ENCODE measurements at regions not wholly inside any gene's neighbourhood (a gene's known extent, or its start where the extent isn't known, plus 50 kb on each side); places are given as distances from the start of the nearest gene placed in this dataset.

- TF ChIP-seq CTCF (IDR thresholded peaks at IDR 0.05), result no peak
- ATAC-seq, result no peak
- Histone ChIP-seq H3K4me1 (ENCODE audit: low read depth) (no peaks in the 10 kb centered on the region), H3K36me3 (ENCODE audit: low read depth) (no peaks in the 10 kb centered on the region), H3K9me3 (no peaks in the 10 kb centered on the region), H3K4me3 (no peak overlapping the region)
- DNase-seq, result no peak
- intact Hi-C loops (cut with DNase I, micrococcal nuclease), result no loop called here
Measured at GRCh38 chr5:125052584-125052983, 306.1 kb upstream of the ZNF608 start.

- ATAC-seq (no peak), DNase-seq (no peak)
- intact Hi-C loops (cut with DNase I, micrococcal nuclease), result no loop called here
- no peaks in the 10 kb centered on the region for H3K9me3 ChIP-seq
- no peaks in the 10 kb centered on the region for H3K36me3 ChIP-seq (ENCODE audit: low read depth)
- no peak for TF ChIP-seq CTCF (IDR thresholded peaks at IDR 0.05)
- no peaks in the 10 kb centered on the region for H3K4me1 ChIP-seq (ENCODE audit: low read depth)
- no peak overlapping the region for H3K4me3 ChIP-seq
Measured at GRCh38 chr5:125053179-125053578, 306.7 kb upstream of the ZNF608 start.

GRCh38 chr5:125054146-125054545, 307.7 kb upstream of the ZNF608 start:
- intact Hi-C loops (cut with DNase I, micrococcal nuclease), result no loop called here
- Histone ChIP-seq H3K36me3 (ENCODE audit: low read depth) (no peaks in the 10 kb centered on the region), H3K9me3 (no peaks in the 10 kb centered on the region), H3K4me1 (ENCODE audit: low read depth) (no peaks in the 10 kb centered on the region), H3K4me3 (no peak overlapping the region)
- TF ChIP-seq CTCF (IDR thresholded peaks at IDR 0.05), result no peak
- ATAC-seq (no peak), DNase-seq (no peak)

GRCh38 chr5:125056671-125057485, 310.4 kb upstream of the ZNF608 start:
- Histone ChIP-seq H3K4me3 (no peak overlapping the region), H3K9me3 (no peaks in the 10 kb centered on the region), H3K36me3 (ENCODE audit: low read depth) (no peaks in the 10 kb centered on the region), H3K4me1 (ENCODE audit: low read depth) (no peaks in the 10 kb centered on the region)
- DNase-seq (no peak), ATAC-seq (no peak)
- no peak for TF ChIP-seq CTCF (IDR thresholded peaks at IDR 0.05)
- intact Hi-C loops (cut with DNase I, micrococcal nuclease), result no loop called here

- no peak for TF ChIP-seq CTCF (IDR thresholded peaks at IDR 0.05)
- DNase-seq, result no peak
- Histone ChIP-seq H3K4me1 (ENCODE audit: low read depth) (no peaks in the 10 kb centered on the region), H3K4me3 (no peak overlapping the region), H3K9me3 (no peaks in the 10 kb centered on the region), H3K36me3 (ENCODE audit: low read depth) (no peaks in the 10 kb centered on the region)
- intact Hi-C loops (cut with DNase I, micrococcal nuclease), result no loop called here
- no peak for ATAC-seq
Measured at GRCh38 chr5:125057912-125058826, 311.7 kb upstream of the ZNF608 start.

Data from mucosa of descending colon (tissue), 3 donors.